Fibroblast of skin of left quadriceps (primary cell): ENCODE measurements at regions not wholly inside any gene's neighbourhood (a gene's known extent, or its start where the extent isn't known, plus 50 kb on each side); places are given as distances from the start of the nearest gene placed in this dataset.
"Not testable (repeated sequence)": the region's sequence is repeated elsewhere in the genome, so short reads cannot be mapped to it uniquely, and the experiment has no call there.

Experiments used
- DNase-seq, 2 experiments: peaks; one replicate each; pipeline ENCODE4 v3.0.0-alpha.2; 2013; ENCODE audit warnings: low read depth in 2 of 2

DNA sequence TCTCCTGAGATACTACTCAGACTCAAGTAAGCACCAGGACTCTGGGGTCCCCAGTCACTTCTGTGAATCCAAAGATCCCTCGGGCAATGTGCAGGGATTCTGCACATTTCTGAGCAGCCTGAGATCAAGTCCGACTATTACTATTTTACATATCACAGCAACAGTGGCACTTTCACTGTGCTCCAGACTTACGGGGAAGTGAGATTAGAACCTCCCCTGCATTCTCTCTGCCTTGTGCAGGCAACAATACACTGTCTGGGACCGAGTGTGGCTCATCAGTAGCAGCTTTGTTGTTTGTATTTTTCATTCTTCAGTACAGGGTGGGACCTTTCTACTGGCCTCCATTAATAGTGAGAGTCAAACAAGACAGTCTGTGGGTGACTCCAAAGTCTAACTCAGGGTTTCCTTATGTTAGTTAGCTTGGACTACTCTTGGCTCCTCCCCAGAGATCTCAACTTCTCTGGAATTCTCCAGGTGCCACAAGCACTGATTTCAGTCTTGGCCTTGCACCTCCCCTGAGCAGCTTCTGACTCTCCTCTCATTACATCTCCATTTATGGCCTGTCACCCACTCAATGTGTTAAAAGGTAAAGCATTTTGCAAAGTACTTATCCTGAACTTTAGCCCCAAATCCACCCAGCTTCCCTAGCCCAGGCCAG is 76.2 kb upstream of the TOP3B start:
- DNase-seq = no peak

DNA sequence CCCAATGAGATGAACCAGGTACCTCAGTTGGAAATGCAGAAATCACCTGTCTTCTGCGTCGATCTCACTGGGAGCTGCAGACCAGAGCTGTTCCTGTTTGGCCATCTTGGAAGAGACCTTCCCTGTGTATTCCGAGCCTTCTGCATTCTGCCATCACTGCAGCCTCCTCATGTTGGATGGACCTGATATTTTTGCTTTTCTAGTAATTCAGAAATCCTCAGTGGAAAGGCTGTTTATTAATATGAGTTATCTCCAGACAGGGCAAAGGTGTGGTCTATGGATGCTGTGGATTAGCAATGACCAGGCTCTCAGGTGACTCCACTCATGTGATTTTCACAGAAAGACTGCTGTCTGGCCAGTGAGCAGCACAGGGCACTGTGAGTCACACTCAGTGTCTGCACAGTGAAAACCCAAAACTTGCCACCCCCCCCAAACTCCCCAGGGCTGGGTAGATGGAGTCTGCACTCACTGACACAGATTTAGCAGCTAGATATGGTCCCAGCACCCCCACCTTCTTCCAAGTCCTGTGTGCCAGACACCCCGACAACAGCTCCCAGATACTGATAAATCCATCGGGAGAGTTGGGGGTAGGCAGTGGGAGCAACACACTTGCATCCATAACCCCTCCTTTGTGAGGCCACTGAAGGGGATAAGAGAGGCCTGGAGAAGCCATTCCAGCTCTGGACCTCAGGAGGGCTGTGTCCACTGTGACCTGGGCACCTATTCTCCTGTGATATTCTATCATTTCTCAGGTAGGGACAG is 75.2 kb upstream of the TOP3B start:
- no peak for DNase-seq

DNA sequence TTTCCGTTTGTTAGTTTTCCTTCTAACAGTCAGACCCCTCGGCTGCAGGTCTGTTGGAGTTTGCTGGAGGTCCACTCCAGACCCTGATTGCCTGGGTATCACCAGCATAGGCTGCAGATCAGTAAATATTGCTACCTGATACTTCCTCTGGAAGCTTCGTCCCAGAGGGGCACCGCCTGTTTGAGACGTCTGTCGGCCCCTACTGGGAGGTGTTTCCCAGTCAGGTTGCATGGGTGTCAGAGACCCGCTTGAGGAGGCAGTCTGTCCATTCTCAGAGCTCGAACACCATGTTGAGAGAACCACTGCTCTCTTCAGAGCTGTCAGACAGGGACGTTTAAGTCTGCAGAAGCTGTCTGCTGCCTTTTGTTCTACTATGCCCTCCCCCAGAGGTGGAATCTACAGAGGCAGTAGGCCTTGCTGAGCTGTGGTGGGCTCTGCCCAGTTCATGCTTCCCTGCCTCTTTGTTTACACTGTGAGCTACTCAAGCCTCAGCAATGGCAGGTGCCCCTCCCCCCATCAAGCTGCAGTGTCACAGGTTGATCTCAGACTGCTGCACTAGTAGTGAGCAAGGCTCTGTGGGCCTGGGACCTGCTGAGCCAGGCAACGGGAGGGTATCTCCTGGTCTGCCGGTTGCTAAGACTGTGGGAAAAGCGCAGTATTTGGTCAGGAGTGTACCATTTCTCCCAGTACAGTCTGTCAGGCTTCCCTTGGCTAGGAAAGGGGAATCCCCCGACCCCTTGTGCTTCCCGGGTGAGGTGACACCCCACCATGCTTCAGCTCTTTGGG is 74.4 kb upstream of the TOP3B start:
- not testable (repeated sequence) for DNase-seq

DNA sequence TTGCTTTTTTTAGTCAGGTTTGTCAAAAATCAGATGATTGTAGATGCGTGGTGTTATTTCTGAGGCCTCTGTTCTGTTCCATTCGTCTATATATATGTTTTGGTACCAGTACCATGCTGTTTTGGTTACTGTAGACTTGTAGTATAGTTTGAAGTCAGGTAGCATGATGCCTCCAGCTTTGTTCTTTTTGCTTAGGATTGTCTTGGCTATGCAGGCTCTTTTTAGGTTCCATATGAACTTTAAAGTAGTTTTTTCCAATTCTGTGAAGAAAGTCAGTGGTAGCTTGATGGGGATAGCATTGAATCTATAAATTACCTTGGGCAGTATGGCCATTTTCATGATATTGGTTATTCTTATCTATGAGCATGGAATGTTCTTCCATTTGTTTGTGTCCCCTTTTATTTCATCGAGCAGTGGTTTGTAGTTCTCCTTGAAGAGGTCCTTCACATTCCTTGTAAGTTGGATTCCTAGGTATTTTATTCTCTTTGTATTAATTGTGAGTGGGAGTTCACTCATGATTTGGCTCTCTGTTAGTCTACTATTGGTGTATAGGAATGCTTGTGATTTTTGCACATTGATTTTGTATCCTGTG is 70.1 kb upstream of the TOP3B start:
- not testable (repeated sequence) for DNase-seq

DNA sequence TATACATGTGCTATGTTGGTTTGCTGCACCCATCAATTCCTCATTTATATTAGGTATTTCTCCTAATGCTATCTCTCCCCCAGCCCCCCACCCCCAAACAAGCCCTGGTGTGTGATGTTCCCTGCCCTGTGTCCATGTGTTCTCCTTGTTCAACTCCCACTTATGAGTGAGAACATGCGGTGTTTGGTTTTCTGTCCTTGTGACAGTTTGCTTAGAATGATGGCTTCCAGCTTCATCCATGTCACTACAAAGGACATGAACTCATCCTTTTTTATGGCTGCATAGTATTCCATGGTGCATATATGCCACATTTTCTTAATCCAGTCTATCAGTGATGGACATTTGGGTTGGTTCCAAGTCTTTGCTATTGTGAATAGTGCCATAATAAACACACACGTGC is 68.4 kb upstream of the TOP3B start:
- not testable (repeated sequence) for DNase-seq

DNA sequence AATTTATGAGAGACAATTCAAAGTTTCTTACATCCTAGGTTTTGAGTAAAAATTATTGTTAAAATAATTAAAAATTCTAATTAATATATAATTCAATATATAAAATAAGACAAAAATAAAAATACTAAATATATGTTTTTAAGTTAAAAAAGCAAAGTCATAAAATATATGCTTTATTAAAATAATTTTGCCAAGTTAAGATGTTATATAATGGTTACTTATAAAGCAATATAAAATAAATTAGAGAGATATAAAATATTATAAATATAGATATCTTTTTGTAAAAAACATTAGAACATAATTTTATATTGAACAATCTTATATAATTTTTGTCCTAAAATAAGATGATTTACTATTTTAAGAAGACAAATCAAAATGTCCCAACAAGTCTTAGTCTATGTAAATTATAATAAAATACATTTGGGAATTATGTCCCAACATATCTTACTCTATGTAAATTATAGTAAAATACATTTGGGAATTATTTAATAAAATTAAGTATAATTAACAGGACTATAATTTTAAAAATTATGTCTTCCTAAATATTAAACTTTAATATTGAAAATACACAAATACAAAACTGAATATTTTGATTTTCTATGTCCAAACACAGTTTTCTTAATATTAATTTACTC is 67.7 kb upstream of the TOP3B start:
- no peak for DNase-seq

DNA sequence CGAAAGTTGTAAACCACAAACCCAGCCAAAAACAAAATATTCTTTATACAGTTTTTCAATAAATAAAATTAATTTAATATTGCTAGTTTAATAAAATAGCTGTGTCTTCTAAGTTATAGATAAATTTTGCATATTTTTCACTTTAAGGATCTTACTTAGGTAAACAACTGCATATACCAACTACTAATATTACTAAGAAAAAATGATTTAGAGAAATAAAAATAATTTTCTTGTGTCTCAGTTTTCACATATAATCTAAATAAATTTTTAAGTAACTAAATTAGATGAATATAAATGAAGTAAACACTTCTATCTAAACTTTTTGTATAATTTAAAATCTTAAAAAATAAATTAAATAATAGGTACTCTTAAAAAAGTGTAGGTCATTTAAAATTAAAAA is 67.1 kb upstream of the TOP3B start:
- no peak for DNase-seq

DNA sequence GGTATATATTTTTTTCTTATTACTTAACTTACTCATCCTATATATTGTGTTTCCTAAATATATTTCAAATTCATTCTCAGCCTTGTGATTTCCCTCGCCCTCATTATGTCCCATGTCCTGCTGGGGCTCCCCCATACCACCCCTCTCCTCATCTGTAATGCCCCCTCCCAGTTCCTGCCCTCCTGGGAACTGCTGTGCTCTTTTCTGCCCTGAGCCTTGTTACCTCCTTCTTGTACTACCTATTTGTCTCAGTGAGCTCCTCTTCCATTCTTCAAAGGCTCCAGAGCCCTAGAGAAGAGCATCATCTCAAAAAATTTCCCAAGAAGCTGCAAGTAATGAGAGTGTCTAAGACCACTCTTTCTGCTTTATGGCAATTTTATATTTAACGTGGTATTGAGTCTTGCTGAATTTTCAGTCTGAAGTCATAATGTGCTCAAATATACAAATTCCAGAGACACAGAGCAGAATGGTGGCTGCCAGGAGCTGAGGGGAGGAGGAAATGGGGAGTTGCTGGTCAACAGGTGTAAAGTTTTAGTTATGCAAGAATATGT is 66.5 kb upstream of the TOP3B start:
- no peak for DNase-seq

DNA sequence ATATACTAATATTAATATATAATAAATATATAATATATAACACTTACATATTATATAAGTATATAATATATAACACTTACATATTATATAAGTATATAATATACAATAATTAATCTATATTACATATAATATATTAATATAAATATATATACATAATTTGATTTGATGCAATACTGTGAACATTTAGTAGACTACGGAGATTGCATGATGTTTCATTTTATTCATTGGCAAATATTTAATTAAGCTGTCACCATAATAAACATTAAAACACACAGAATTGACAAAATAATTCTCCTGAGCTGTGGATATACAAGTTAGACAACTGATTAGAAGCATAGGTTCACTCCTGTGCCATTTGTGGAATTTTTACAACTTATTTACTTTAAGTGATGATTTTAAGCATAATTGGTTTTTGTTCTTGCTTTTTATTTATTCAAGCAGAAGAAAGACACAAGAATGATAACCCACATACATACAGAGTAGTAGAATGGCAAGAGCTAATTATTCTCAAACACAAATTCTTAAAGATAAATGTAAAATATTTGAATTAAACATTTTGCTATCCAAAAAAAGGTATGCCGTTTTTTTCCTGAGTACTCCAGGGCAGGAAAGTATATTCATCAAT is 65.8 kb upstream of the TOP3B start:
- DNase-seq = no peak

DNA sequence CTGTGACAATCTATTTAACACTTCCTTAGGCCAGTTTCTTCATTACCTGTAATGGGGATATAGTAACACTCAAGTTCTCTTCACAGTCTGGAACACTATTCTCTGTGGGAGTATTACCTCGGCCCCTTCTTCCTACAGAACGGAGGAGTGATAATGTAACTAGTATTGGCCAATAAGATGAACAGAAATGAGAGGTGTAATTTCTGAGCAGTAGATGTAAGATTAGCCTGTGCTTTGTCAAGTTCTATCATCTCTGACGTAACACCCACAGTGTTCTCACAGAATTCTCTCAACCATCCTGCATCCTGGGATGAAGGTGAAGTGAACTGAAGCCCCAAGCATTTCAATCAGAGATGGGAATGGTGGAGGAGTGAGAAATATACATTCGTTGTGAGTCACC is 65.2 kb upstream of the TOP3B start:
- no peak for DNase-seq

DNA sequence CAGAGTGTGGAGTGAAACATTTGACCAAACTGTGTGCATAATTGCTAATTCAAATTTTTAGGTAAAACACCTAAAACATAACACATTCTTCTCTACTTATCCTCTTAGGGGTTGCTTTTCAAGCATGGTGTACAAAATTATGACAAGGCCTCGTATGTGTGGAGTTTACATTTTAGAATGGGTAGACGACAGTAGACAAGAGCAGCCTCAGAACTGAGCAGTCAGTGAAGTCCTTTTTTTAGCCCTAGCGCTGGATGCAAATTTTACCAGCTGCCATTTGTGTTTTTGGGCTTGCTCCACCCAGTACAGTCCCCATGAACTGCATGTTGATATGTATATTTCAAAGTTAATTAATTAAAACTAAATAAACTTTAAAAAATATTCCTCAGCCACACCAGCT is 64.7 kb upstream of the TOP3B start:
- no peak for DNase-seq

DNA sequence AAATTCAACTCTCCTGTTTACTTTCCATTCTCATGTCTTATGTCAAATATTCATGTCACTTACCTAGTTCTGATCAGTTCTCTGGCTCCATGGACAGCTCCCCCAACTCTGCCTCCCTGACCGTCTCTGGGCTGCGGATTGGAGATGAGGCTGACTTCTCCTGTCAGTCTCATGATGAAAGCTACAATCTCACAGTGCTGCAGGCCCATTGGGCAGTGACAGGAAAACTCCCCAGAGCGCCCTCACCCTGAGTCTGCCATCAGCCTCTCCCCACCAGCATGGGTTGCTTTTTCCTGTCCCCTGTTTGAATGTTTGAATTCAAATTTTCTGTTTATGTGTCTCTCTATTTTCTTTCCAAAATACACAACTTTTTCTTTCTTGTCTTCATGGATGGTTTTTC is 63.8 kb upstream of the TOP3B start:
- no peak for DNase-seq

DNA sequence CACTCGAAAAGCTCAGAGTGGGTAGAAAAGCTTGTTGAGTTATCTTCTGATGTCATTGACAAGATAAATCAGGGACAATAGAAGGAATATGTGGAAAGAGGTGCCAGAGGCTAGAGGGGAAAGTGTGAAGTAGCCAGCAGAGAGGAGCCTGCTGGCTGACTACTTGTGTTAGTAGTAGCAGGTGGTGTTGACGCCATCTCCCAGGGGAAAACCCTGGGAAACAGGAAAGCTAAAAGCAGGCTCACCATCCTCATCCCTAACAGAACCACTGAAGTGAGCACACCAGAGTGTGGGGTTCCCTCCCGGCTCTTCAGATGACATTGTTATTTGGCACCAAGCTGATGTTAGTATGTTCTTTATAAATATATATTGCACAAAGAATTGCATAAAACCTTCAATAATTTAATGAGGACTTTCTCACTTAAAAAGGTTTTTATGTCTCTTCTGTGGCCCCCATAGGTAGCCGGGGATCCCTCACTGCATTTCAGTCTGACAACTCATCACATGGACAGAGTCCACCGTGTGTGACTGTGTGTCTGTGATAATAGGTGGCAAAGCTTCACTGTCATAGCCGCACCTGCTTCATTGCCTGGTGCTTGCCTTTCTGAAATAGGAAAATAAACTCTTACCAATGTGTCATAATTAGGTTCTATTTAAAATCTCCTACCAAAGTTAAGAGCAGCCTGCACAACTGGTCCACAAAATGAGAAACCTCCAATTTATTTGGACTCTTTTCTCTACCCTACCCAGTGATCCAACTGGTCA is 63.2 kb upstream of the TOP3B start:
- no peak for DNase-seq

DNA sequence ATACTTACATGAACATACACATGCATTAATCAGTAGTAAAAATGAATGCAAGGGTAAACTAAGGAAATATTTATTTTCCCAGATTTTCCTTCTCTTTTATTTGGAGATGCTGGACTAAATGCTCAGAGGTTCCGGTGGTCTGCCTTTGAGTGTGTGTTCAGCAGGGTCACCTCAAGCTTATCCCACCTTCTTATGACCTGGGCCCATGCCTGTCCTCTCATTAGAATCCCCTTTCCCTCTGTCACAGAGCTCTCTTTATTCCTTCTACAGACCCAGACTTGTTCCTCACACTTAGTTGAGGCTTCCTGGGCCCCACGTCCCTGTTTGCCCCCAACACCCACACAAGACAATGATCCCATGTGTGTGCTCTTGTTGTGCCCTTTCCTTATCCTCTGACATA is 61.6 kb upstream of the TOP3B start:
- no peak for DNase-seq

DNA sequence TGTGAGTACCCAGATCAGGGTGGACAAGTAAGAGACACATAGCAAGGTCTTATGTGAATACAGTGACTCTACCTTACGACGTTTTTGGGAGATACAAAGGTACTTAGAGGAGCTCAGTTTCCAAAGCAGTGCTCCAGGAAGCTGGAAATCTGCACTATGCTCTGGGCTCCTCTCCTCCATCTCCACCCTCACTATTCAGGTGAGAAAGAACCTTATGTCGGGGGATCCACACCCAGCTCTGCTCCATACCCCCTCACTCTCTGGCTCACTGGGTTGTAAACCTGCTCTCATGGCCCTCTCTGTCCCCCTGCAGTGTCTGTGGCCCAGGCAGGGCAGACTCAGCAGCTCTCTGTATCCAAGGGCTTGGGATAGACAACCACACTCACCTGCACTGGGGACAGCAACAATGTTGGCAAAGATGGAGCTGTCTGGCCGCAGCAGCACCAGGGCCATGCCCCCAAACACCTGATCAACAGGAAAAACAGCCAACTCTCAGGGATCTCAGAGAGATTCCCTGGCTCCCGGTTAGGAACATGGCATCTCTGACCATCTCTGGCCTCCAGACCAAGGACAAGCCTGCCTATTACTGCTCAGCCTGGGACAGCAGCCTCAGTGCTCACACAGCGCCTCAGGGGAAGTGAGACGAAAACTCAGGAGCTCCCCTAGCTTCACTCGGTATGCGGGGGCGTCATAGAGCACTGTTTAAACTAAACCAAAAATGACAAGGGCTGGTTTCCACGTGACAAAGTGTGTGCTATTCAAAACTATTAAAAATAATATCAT is 60.9 kb upstream of the TOP3B start:
- DNase-seq = no peak

DNA sequence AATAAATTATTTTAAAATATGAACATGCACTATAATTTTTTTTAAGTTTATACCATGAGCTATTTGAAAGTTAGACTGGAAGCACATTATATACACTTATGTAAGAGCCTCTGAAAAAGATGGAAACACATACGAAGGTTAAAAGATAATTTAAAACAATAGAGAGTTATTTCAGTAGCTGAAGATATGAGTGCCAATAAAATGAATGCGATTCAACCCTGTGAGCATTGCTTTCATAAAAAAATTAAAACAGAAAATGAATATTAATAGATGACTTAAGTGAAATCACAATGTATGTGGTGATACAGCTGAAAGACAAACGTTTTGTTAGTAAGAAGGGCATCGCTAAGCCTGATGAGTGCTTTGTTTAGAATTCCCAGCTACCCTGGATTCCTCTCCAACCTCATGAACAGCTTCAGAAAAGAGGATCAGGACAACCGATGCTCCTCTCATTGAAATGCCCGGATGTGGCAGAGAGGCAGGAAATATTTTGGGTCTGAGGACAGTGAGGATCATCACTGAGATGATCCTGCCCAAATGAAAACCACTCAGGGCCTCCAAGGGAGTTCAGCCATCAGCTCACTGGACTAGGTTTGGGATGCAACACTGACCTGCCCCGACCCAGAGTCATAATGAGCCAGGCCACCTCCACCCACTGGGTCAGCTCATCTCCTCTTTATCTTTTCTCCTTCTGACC is 60.2 kb upstream of the TOP3B start:
- DNase-seq = no peak

DNA sequence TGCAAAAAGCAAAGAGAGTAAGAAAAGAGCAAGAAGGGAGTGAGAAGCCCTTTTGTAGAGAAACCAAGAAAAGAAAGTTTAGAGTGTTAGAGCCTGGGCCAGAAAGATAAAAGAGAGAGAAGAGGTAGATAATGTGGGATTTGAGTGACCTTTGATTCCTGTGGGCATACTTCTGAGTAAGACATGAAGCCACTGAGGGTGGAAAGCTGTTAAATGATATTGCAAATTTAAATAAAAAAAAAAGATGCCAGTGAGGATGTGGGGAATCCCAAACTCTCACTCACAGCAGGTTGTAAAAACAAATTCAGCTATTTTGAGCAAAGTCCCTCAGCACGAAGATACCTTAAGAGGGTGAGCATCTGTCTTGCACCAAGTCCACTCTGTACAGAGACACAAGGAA is 59.4 kb upstream of the TOP3B start:
- no peak for DNase-seq

DNA sequence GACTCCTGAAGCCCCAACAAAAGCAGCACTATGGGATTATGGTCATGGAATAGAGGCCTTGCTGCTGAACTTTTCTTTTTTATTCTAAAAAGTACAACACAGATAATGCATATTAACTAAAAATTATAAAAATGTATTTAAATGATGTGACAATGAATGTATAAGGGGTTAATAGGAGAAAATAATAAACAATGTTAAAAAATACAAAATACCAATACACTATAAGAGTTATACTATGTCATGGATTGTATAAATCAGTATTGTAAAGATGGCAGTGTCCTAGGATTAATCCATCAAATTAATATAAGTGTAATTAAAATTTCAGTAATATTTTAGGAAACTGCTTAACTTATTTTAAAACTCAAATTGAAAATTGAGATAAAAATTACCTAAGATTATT is 58.3 kb upstream of the TOP3B start:
- DNase-seq = no peak

DNA sequence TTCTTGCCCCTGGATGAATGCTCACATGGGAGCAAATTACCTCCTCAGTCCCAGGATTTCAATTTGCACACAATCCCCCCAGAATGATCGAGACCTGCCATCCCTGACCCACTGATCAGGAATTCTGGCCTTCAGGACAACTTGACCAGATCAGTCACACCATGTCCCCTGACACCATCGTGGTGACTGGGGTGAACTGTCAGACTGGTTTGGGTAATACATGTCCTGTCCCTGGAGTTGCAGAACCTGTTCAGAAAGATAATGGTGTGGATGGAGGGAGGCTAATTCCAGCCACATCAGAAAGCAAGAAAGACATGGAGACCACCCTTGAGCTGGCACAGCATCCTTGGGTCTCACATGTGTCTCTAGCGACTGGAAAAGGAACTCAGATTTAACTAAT is 57.9 kb upstream of the TOP3B start:
- DNase-seq = no peak
